SK-N-SH treated with all-trans-retinoic acid at 6 μM for 48 hours (cell line): ENCODE measurements at regions not wholly inside any gene's neighbourhood (a gene's known extent, or its start where the extent isn't known, plus 50 kb on each side); places are given as distances from the start of the nearest gene placed in this dataset.

Experiments
- ATAC-seq: fragments of 200-7000 bp; cut with Tn5 transposase; 3 replicates; pipeline ENCODE4 v1.9.1; 2020; ENCODE audit warnings: mild to moderate bottlenecking, moderate library complexity
- BACH2 ChIP-seq: fragments of 250-450 bp; sonication (Bioruptor Pico); IDR thresholded peaks from 2 replicates; pipeline ENCODE4 v1.9.0; 2021; ENCODE audit warnings: mild to moderate bottlenecking, borderline replicate concordance
- CSDC2 ChIP-seq: fragments of 250-450 bp; sonication (Bioruptor Pico); IDR thresholded peaks from 2 replicates; pipeline ENCODE4 v1.5.0; 2020; ENCODE audit warnings: mild to moderate bottlenecking, moderate library complexity
- ISL1 ChIP-seq: fragments of 250-450 bp; sonication (Bioruptor Pico); IDR thresholded peaks from 2 replicates; pipeline ENCODE4 v2.1.2; 2022; ENCODE audit warnings: mild to moderate bottlenecking, moderate library complexity
- PPARA ChIP-seq: fragments of 250-450 bp; sonication (Bioruptor Pico); IDR thresholded peaks from 2 replicates; pipeline ENCODE4 v1.5.0; 2020; ENCODE audit warnings: mild to moderate bottlenecking, borderline replicate concordance
- RARB ChIP-seq: fragments of 250-450 bp; sonication (Bioruptor Pico); IDR thresholded peaks from 2 replicates; pipeline ENCODE4 v1.8.0; 2021; ENCODE audit warnings: mild to moderate bottlenecking, moderate library complexity
- SNAI2 ChIP-seq: fragments of 250-450 bp; sonication (Bioruptor Pico); IDR thresholded peaks from 2 replicates; pipeline ENCODE4 v1.5.0; 2020; ENCODE audit warnings: mild to moderate bottlenecking, moderate library complexity
- TCF4 ChIP-seq: fragments of 250-450 bp; sonication (Bioruptor Pico); IDR thresholded peaks from 2 replicates; pipeline ENCODE4 v1.8.0; 2021; ENCODE audit warnings: mild to moderate bottlenecking, moderate library complexity, borderline replicate concordance
- TOX ChIP-seq: fragments of 250-450 bp; sonication (Bioruptor Pico); IDR thresholded peaks from 2 replicates; pipeline ENCODE4 v1.8.0; 2021; ENCODE audit warnings: mild to moderate bottlenecking, moderate library complexity, borderline replicate concordance
- ZC3H10 ChIP-seq: fragments of 250-450 bp; sonication (Bioruptor Pico); IDR thresholded peaks from 2 replicates; pipeline ENCODE4 v1.5.1; 2021; ENCODE audit warnings: mild to moderate bottlenecking, moderate library complexity
- ZFP3 ChIP-seq: fragments of 250-450 bp; sonication (Bioruptor Pico); IDR thresholded peaks from 2 replicates; pipeline ENCODE4 v1.5.0; 2020; ENCODE audit warnings: mild to moderate bottlenecking, moderate library complexity
- ZNF565 ChIP-seq: fragments of 450-650 bp; formaldehyde crosslinking; conservative IDR thresholded peaks from 2 replicates; pipeline ENCODE4 v1.5.0; 2020; ENCODE audit warnings: low read depth, mild to moderate bottlenecking, moderate library complexity
- ZNF70 ChIP-seq: fragments of 450-650 bp; formaldehyde crosslinking; IDR thresholded peaks from 2 replicates; pipeline ENCODE4 v1.5.0; 2020; ENCODE audit warnings: mild to moderate bottlenecking, moderate library complexity
- ZNF8 ChIP-seq: fragments of 450-650 bp; formaldehyde crosslinking; IDR thresholded peaks from 2 replicates; pipeline ENCODE4 v1.5.0; 2020; ENCODE audit warnings: mild to moderate bottlenecking, moderate library complexity
- TF ChIP-seq, protein P1 (sequence below): fragments of 250-450 bp; sonication (Bioruptor Pico); IDR thresholded peaks from 2 replicates; pipeline ENCODE4 v1.5.0; 2020; ENCODE audit warnings: mild to moderate bottlenecking, moderate library complexity
- TF ChIP-seq, protein P2 (sequence below): fragments of 250-450 bp; sonication (Bioruptor Pico); IDR thresholded peaks from 2 replicates; pipeline ENCODE4 v1.5.1; 2021; ENCODE audit warnings: mild to moderate bottlenecking, moderate library complexity
- TF ChIP-seq, protein P3 (sequence below): fragments of 250-450 bp; sonication (Bioruptor Pico); IDR thresholded peaks from 2 replicates; pipeline ENCODE4 v1.8.0; 2020; ENCODE audit warnings: mild to moderate bottlenecking, moderate library complexity, borderline replicate concordance
- TF ChIP-seq, protein P4 (sequence below): fragments of 250-450 bp; sonication (Bioruptor Pico); IDR thresholded peaks from 2 replicates; pipeline ENCODE4 v1.5.1; 2020; ENCODE audit warnings: low read depth, mild to moderate bottlenecking, moderate library complexity
- TF ChIP-seq, protein P5 (sequence below): fragments of 250-450 bp; sonication (Bioruptor Pico); IDR thresholded peaks from 2 replicates; pipeline ENCODE4 v1.8.0; 2021; ENCODE audit warnings: low read depth, mild to moderate bottlenecking, moderate library complexity, borderline replicate concordance

DNA sequence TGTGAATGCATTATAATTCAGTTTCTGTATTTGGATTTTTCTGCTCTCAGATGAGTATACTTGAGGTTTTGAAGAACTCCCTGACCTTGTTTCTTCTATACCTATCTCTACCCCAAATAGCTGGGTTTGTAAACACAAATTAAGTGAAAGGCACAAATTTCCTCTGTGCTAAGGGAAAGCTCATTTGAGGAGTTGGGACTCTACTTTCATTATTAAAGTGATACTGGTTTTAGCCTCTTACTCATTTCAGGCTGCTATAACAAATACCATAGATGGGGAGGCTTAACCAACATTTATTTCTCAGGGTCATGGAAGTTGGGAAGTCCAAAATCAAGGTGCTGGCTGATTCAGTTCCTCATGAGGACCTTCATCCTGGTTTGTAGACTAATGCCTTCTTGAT is 97.2 kb upstream of the ANKH start:
- TF ChIP-seq TCF4 (CRISPR knock-in tag) = no peak
- TF ChIP-seq, protein P1, sequence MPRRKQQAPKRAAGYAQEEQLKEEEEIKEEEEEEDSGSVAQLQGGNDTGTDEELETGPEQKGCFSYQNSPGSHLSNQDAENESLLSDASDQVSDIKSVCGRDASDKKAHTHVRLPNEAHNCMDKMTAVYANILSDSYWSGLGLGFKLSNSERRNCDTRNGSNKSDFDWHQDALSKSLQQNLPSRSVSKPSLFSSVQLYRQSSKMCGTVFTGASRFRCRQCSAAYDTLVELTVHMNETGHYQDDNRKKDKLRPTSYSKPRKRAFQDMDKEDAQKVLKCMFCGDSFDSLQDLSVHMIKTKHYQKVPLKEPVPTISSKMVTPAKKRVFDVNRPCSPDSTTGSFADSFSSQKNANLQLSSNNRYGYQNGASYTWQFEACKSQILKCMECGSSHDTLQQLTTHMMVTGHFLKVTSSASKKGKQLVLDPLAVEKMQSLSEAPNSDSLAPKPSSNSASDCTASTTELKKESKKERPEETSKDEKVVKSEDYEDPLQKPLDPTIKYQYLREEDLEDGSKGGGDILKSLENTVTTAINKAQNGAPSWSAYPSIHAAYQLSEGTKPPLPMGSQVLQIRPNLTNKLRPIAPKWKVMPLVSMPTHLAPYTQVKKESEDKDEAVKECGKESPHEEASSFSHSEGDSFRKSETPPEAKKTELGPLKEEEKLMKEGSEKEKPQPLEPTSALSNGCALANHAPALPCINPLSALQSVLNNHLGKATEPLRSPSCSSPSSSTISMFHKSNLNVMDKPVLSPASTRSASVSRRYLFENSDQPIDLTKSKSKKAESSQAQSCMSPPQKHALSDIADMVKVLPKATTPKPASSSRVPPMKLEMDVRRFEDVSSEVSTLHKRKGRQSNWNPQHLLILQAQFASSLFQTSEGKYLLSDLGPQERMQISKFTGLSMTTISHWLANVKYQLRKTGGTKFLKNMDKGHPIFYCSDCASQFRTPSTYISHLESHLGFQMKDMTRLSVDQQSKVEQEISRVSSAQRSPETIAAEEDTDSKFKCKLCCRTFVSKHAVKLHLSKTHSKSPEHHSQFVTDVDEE (CRISPR knock-in tag) = no peak
- TF ChIP-seq, protein P2, sequence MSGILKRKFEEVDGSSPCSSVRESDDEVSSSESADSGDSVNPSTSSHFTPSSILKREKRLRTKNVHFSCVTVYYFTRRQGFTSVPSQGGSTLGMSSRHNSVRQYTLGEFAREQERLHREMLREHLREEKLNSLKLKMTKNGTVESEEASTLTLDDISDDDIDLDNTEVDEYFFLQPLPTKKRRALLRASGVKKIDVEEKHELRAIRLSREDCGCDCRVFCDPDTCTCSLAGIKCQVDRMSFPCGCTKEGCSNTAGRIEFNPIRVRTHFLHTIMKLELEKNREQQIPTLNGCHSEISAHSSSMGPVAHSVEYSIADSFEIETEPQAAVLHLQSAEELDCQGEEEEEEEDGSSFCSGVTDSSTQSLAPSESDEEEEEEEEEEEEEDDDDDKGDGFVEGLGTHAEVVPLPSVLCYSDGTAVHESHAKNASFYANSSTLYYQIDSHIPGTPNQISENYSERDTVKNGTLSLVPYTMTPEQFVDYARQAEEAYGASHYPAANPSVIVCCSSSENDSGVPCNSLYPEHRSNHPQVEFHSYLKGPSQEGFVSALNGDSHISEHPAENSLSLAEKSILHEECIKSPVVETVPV = no peak
- TF ChIP-seq ZNF565 (CRISPR knock-in tag) = no peak
- TF ChIP-seq, protein P3, sequence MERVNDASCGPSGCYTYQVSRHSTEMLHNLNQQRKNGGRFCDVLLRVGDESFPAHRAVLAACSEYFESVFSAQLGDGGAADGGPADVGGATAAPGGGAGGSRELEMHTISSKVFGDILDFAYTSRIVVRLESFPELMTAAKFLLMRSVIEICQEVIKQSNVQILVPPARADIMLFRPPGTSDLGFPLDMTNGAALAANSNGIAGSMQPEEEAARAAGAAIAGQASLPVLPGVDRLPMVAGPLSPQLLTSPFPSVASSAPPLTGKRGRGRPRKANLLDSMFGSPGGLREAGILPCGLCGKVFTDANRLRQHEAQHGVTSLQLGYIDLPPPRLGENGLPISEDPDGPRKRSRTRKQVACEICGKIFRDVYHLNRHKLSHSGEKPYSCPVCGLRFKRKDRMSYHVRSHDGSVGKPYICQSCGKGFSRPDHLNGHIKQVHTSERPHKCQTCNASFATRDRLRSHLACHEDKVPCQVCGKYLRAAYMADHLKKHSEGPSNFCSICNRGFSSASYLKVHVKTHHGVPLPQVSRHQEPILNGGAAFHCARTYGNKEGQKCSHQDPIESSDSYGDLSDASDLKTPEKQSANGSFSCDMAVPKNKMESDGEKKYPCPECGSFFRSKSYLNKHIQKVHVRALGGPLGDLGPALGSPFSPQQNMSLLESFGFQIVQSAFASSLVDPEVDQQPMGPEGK (CRISPR knock-in tag) = no peak
- TF ChIP-seq, protein P4, sequence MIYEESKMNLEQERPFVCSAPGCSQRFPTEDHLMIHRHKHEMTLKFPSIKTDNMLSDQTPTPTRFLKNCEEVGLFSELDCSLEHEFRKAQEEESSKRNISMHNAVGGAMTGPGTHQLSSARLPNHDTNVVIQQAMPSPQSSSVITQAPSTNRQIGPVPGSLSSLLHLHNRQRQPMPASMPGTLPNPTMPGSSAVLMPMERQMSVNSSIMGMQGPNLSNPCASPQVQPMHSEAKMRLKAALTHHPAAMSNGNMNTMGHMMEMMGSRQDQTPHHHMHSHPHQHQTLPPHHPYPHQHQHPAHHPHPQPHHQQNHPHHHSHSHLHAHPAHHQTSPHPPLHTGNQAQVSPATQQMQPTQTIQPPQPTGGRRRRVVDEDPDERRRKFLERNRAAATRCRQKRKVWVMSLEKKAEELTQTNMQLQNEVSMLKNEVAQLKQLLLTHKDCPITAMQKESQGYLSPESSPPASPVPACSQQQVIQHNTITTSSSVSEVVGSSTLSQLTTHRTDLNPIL (CRISPR knock-in tag) = no peak
- no peak for TF ChIP-seq BACH2 (CRISPR knock-in tag)
- TF ChIP-seq ZC3H10 (CRISPR knock-in tag) = no peak
- no peak for TF ChIP-seq SNAI2
- no peak for TF ChIP-seq PPARA (CRISPR knock-in tag)
- TF ChIP-seq ZFP3 (CRISPR knock-in tag) = no peak
- no peak for TF ChIP-seq ZNF70 (CRISPR knock-in tag)
- TF ChIP-seq ZNF8 (CRISPR knock-in tag) = no peak
- TF ChIP-seq RARB = no peak
- TF ChIP-seq CSDC2 = no peak
- ATAC-seq = no peak

DNA sequence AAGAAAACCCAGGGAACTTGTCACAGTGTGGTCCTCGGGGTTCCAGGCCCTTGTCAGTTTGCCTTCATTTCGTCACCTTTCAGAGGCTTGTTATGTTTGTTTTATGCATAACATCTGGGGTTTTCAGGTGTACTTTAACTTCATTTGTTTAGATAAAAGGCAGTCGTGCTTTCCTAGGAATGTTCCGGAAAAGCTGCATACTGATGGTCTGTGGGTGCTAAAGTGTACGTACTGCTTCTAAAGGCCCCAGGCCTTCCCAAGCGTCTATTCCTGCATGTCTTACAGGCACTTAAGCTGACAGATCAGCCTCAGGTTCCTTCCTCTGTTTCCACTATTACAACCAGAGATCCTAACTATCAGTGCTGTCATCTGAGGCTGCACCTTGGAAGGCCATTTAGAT is 95.6 kb upstream of the ANKH start:
- no peak for ATAC-seq
- TF ChIP-seq ZNF565 (CRISPR knock-in tag) = no peak
- no peak for TF ChIP-seq TCF4 (CRISPR knock-in tag)
- TF ChIP-seq TOX (CRISPR knock-in tag) = no peak
- TF ChIP-seq ZC3H10 (CRISPR knock-in tag) = no peak
- TF ChIP-seq, protein P5, sequence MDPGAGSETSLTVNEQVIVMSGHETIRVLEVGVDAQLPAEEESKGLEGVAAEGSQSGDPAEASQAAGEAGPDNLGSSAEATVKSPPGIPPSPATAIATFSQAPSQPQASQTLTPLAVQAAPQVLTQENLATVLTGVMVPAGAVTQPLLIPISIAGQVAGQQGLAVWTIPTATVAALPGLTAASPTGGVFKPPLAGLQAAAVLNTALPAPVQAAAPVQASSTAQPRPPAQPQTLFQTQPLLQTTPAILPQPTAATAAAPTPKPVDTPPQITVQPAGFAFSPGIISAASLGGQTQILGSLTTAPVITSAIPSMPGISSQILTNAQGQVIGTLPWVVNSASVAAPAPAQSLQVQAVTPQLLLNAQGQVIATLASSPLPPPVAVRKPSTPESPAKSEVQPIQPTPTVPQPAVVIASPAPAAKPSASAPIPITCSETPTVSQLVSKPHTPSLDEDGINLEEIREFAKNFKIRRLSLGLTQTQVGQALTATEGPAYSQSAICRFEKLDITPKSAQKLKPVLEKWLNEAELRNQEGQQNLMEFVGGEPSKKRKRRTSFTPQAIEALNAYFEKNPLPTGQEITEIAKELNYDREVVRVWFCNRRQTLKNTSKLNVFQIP (CRISPR knock-in tag) = no peak
- no peak for TF ChIP-seq ISL1 (CRISPR knock-in tag)
- TF ChIP-seq, protein P3 (CRISPR knock-in tag) = no peak
- TF ChIP-seq ZNF8 (CRISPR knock-in tag) = no peak
- TF ChIP-seq, protein P4 (CRISPR knock-in tag) = no peak
- TF ChIP-seq CSDC2 = no peak
